Trophoblast cell (in vitro differentiated cells and primary cell): ENCODE measurements at regions not wholly inside any gene's neighbourhood (a gene's known extent, or its start where the extent isn't known, plus 50 kb on each side); places are given as distances from the start of the nearest gene placed in this dataset.
A peak's percentile ranks its signal among the peaks of the same experiment; 100 is the strongest.

Experiments
- DNase-seq, 2 donors: peaks; one replicate each; pipeline ENCODE4 v3.0.0-alpha.2; 2016
- H2AFZ ChIP-seq: 2 replicates; pipeline ENCODE4 v1.6.1; 2013; ENCODE audit warnings: low read length, moderate library complexity, mild to moderate bottlenecking; ENCODE audit not compliant: insufficient read depth, poor library complexity
- H2AK5ac ChIP-seq: 2 replicates; pipeline ENCODE4 v1.6.1; 2013; ENCODE audit warnings: mild to moderate bottlenecking, low read length
- H2BK120ac ChIP-seq: 2 replicates; pipeline ENCODE4 v1.6.1; 2013; ENCODE audit warnings: low read length, mild to moderate bottlenecking, moderate library complexity; ENCODE audit not compliant: insufficient read depth, poor library complexity
- H2BK12ac ChIP-seq: 2 replicates; pipeline ENCODE4 v1.6.1; 2013; ENCODE audit warnings: mild to moderate bottlenecking, low read length, moderate library complexity
- H2BK5ac ChIP-seq: 2 replicates; pipeline ENCODE4 v1.6.1; 2013; ENCODE audit warnings: low read length, low read depth, moderate library complexity, mild to moderate bottlenecking; ENCODE audit not compliant: poor library complexity
- H3K14ac ChIP-seq: 2 replicates; pipeline ENCODE4 v1.6.1; 2013; ENCODE audit warnings: mild to moderate bottlenecking, low read length
- H3K18ac ChIP-seq: 2 replicates; pipeline ENCODE4 v1.6.1; 2013; ENCODE audit warnings: mild to moderate bottlenecking, low read length
- H3K23ac ChIP-seq: 2 replicates; pipeline ENCODE4 v1.6.1; 2013; ENCODE audit warnings: low read length
- H3K27ac ChIP-seq: 2 replicates; pipeline ENCODE4 v1.5.1; 2013; ENCODE audit warnings: low read depth, mild to moderate bottlenecking, inconsistent platforms, low read length, moderate library complexity
- H3K27me3 ChIP-seq: 2 replicates; pipeline ENCODE4 v1.6.1; 2013; ENCODE audit warnings: inconsistent platforms, mild to moderate bottlenecking, low read length, moderate library complexity; ENCODE audit not compliant: insufficient read depth
- H3K36me3 ChIP-seq, 2 experiments: 1 replicate in 1 of 2; 2 replicates in 1 of 2; pipeline ENCODE4 v1.6.1; 2013; ENCODE audit warnings: low read length in 2 of 2, mild to moderate bottlenecking in 2 of 2, moderate library complexity in 1 of 2; ENCODE audit not compliant: insufficient read depth in 2 of 2, control insufficient read depth in 1 of 2
- H3K4ac ChIP-seq: 2 replicates; pipeline ENCODE4 v1.6.1; 2013; ENCODE audit warnings: low read depth, mild to moderate bottlenecking, low read length, moderate library complexity
- H3K4me1 ChIP-seq, 2 experiments: 1 replicate in 1 of 2; 2 replicates in 1 of 2; pipeline ENCODE4 v1.6.1; 2013; ENCODE audit warnings: low read length in 2 of 2, mild to moderate bottlenecking in 2 of 2, moderate library complexity in 1 of 2; ENCODE audit not compliant: insufficient read depth in 2 of 2, control insufficient read depth in 1 of 2
- H3K4me2 ChIP-seq: 2 replicates; pipeline ENCODE4 v1.6.1; 2013; ENCODE audit warnings: inconsistent platforms, mild to moderate bottlenecking, low read length, moderate library complexity
- H3K4me3 ChIP-seq: 2 replicates; pipeline ENCODE4 v1.5.1; 2013; ENCODE audit warnings: mild to moderate bottlenecking, low read depth, low read length, inconsistent platforms
- H3K79me1 ChIP-seq: one replicate; pipeline ENCODE4 v1.6.1; 2013; ENCODE audit warnings: low read length
- H3K79me2 ChIP-seq: 2 replicates; pipeline ENCODE4 v1.6.1; 2013; ENCODE audit warnings: low read length, mild to moderate bottlenecking; ENCODE audit not compliant: control insufficient read depth, insufficient read depth, poor library complexity
- H3K9ac ChIP-seq: 2 replicates; pipeline ENCODE4 v1.6.1; 2013; ENCODE audit warnings: mild to moderate bottlenecking, low read length
- H3K9me3 ChIP-seq: 2 replicates; pipeline ENCODE4 v1.6.1; 2013; ENCODE audit warnings: low read depth, mild to moderate bottlenecking, control low read depth, inconsistent platforms, low read length; ENCODE audit not compliant: insufficient read depth
- H4K12ac ChIP-seq: 2 replicates; pipeline ENCODE4 v1.6.1; 2013; ENCODE audit warnings: low read depth, mild to moderate bottlenecking, low read length, moderate library complexity
- H4K8ac ChIP-seq: 2 replicates; pipeline ENCODE4 v1.6.1; 2013; ENCODE audit warnings: low read depth, mild to moderate bottlenecking, low read length, moderate library complexity
- H4K91ac ChIP-seq: one replicate; pipeline ENCODE4 v1.6.1; 2013; ENCODE audit warnings: low read depth, mild to moderate bottlenecking, low read length, moderate library complexity
- WGBS: extraction: QIAGEN DNeasy Blood & Tissue Kit; methylation state at CpG from one replicate; pipeline ENCODE4 v1.1.7; 2013; ENCODE audit warnings: missing lambda C conversion rate; ENCODE audit not compliant: insufficient read length, insufficient coverage; ENCODE audit errors: extremely low coverage; 5-methylcytosine and 5-hydroxymethylcytosine counted together

- no peak overlapping the region for H3K4me2 ChIP-seq
- no peak overlapping the region for H4K8ac ChIP-seq
- no peak overlapping the region for H3K23ac ChIP-seq
- H2BK5ac ChIP-seq: no peak overlapping the region
- H4K12ac ChIP-seq: no peak overlapping the region
- H3K14ac ChIP-seq: no peak overlapping the region
- no peaks in the 10 kb centered on the region for H3K36me3 ChIP-seq
- H3K4ac ChIP-seq: no peak overlapping the region
- no peak for DNase-seq
- H2AK5ac ChIP-seq: no peak overlapping the region
- no CpG with 5 or more reads among the region's 3 CpGs for WGBS
- no peak overlapping the region for H4K91ac ChIP-seq
- no peak overlapping the region for H3K27ac ChIP-seq
- H3K79me2 ChIP-seq: no peaks in the 10 kb centered on the region
- no peaks in the 10 kb centered on the region for H3K27me3 ChIP-seq
- H3K9ac ChIP-seq: no peak overlapping the region
- H3K4me1 ChIP-seq: no peaks in the 10 kb centered on the region
- H3K4me3 ChIP-seq: no peak overlapping the region
- no peak overlapping the region for H3K18ac ChIP-seq
- H3K9me3 ChIP-seq: peaks cover 5% of the 10 kb centered on the region
- H2BK12ac ChIP-seq: no peak overlapping the region
- H2BK120ac ChIP-seq: no peak overlapping the region
- H3K79me1 ChIP-seq: no peaks in the 10 kb centered on the region
- no peak overlapping the region for H2AFZ ChIP-seq
Measured at GRCh38 chr12:17301544-17301943, 695.6 kb upstream of the LMO3 start.

GRCh38 chr12:17296882-17297281, 690.9 kb upstream of the LMO3 start:
- no peaks in the 10 kb centered on the region for H3K27me3 ChIP-seq
- H3K79me1 ChIP-seq: no peaks in the 10 kb centered on the region
- H4K8ac ChIP-seq: no peak overlapping the region
- no peak overlapping the region for H3K9ac ChIP-seq
- H3K14ac ChIP-seq: no peak overlapping the region
- no peak overlapping the region for H4K91ac ChIP-seq
- no peaks in the 10 kb centered on the region for H3K79me2 ChIP-seq
- H2BK12ac ChIP-seq: no peak overlapping the region
- no peak overlapping the region for H3K27ac ChIP-seq
- H2BK120ac ChIP-seq: no peak overlapping the region
- no peak overlapping the region for H3K18ac ChIP-seq
- H3K4me2 ChIP-seq: no peak overlapping the region
- H2AFZ ChIP-seq: no peak overlapping the region
- no CpG with 5 or more reads among the region's 7 CpGs for WGBS
- H2AK5ac ChIP-seq: no peak overlapping the region
- no peak overlapping the region for H2BK5ac ChIP-seq
- H4K12ac ChIP-seq: no peak overlapping the region
- no peak overlapping the region for H3K4me3 ChIP-seq
- peaks cover 5% of the 10 kb centered on the region for H3K9me3 ChIP-seq
- H3K23ac ChIP-seq: no peak overlapping the region
- no peak overlapping the region for H3K4ac ChIP-seq
- no peaks in the 10 kb centered on the region for H3K4me1 ChIP-seq
- H3K36me3 ChIP-seq: no peaks in the 10 kb centered on the region
- no peak for DNase-seq

- Histone ChIP-seq H2AFZ (no peak overlapping the region), H3K14ac (no peak overlapping the region), H2BK5ac (no peak overlapping the region), H3K36me3 (no peaks in the 10 kb centered on the region), H3K4ac (no peak overlapping the region), H3K27me3 (no peaks in the 10 kb centered on the region), H2BK120ac (no peak overlapping the region), H2BK12ac (no peak overlapping the region), H3K18ac (no peak overlapping the region), H3K4me1 (no peaks in the 10 kb centered on the region), H3K23ac (no peak overlapping the region), H3K4me3 (no peak overlapping the region), H3K27ac (no peak overlapping the region), H2AK5ac (no peak overlapping the region), H3K79me2 (no peaks in the 10 kb centered on the region), H4K12ac (no peak overlapping the region), H4K8ac (no peak overlapping the region), H3K4me2 (no peak overlapping the region), H3K9me3 (no peaks in the 10 kb centered on the region), H3K9ac (no peak overlapping the region), H4K91ac (no peak overlapping the region), H3K79me1 (no peaks in the 10 kb centered on the region)
- WGBS: no CpG with 5 or more reads among the region's 1 CpG
- no peak for DNase-seq
Measured at GRCh38 chr12:17286874-17287273, 680.9 kb upstream of the LMO3 start.

GRCh38 chr12:17284873-17285272, 678.9 kb upstream of the LMO3 start:
- Histone ChIP-seq H3K18ac (no peak overlapping the region), H3K9ac (no peak overlapping the region)
- no CpG with 5 or more reads among the region's 1 CpG for WGBS

More at GRCh38 chr12:17284873-17285272, 678.9 kb upstream of the LMO3 start:
- Histone ChIP-seq H4K12ac (no peak overlapping the region), H2BK5ac (no peak overlapping the region), H3K4me3 (no peak overlapping the region), H3K79me1 (no peaks in the 10 kb centered on the region), H3K4me1 (no peaks in the 10 kb centered on the region), H3K27me3 (no peaks in the 10 kb centered on the region), H3K79me2 (no peaks in the 10 kb centered on the region), H2AK5ac (no peak overlapping the region), H3K4ac (no peak overlapping the region), H3K36me3 (no peaks in the 10 kb centered on the region), H3K14ac (no peak overlapping the region), H4K8ac (no peak overlapping the region), H3K4me2 (no peak overlapping the region), H3K27ac (no peak overlapping the region), H2BK120ac (no peak overlapping the region), H3K9me3 (no peaks in the 10 kb centered on the region), H4K91ac (no peak overlapping the region), H3K23ac (no peak overlapping the region), H2BK12ac (no peak overlapping the region), H2AFZ (no peak overlapping the region)
- peak in 1 of 2 donors; percentile 30 for DNase-seq
